ENCODE measurements at regions not wholly inside any gene's neighbourhood (a gene's known extent, or its start where the extent isn't known, plus 50 kb on each side); places are given as distances from the start of the nearest gene placed in this dataset.
"Not testable (repeated sequence)": the region's sequence is repeated elsewhere in the genome, so short reads cannot be mapped to it uniquely, and the experiment has no call there.

DNA sequence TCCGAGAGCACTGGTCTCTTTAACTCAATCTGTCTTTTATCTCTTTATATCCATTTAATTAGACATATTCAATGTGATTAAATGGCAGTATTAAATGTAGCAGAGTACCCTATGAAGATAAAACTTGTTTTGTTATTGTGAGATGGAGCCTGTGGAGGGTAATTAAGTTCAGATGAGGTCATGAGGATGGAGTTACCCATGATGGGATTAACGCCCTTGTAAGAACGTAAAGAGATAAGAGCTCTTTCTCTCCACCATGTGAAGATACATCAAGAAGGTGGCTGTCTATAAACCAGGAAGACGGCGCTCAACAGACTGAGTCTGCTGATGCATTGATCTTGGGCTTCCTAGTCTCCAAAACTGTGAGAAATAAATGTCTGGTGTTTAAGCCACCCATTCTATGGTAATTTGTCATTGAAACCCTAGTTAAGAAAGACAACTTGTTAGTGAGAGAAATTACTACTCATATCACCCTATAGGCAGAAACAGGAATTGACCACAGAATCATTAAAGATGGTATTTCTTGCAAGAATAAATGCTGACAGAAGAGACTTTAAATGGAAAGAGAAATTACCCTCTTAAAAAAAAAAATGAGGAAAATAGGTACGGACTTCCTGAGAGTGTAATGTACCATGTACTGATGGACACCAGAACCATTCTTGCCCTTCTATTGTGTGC lies 738.7 kb upstream of the CHAC2 start:
- H3K27me3 ChIP-seq (ENCODE audit: control insufficient read depth, insufficient read depth, low read length): no peaks in the 10 kb centered on the region
- no peak overlapping the region for H2AFZ ChIP-seq
- no peaks in the 10 kb centered on the region for H3K79me2 ChIP-seq
- TF ChIP-seq, protein P1, sequence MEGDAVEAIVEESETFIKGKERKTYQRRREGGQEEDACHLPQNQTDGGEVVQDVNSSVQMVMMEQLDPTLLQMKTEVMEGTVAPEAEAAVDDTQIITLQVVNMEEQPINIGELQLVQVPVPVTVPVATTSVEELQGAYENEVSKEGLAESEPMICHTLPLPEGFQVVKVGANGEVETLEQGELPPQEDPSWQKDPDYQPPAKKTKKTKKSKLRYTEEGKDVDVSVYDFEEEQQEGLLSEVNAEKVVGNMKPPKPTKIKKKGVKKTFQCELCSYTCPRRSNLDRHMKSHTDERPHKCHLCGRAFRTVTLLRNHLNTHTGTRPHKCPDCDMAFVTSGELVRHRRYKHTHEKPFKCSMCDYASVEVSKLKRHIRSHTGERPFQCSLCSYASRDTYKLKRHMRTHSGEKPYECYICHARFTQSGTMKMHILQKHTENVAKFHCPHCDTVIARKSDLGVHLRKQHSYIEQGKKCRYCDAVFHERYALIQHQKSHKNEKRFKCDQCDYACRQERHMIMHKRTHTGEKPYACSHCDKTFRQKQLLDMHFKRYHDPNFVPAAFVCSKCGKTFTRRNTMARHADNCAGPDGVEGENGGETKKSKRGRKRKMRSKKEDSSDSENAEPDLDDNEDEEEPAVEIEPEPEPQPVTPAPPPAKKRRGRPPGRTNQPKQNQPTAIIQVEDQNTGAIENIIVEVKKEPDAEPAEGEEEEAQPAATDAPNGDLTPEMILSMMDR (IDR thresholded peaks at IDR 0.05): no peak
- H3K9ac ChIP-seq: no peak overlapping the region
- H3K27ac ChIP-seq: no peak overlapping the region
- H3K36me3 ChIP-seq (ENCODE audit: control insufficient read depth, insufficient read depth, low read length): no peaks in the 10 kb centered on the region
- no peak overlapping the region for H3K4me2 ChIP-seq (ENCODE audit: low read length)
- H3K4me1 ChIP-seq: no peaks in the 10 kb centered on the region
- no peaks in the 10 kb centered on the region for H3K9me3 ChIP-seq (ENCODE audit: control insufficient read depth, low read length)
- no peak overlapping the region for H3K4me3 ChIP-seq (ENCODE audit: low read depth, low read length)

GRCh38 chr2:53028225-53028624 lies 739.4 kb upstream of the CHAC2 start:
- no peak overlapping the region for H2AFZ ChIP-seq
- H3K9ac ChIP-seq: no peak overlapping the region
- H3K4me1 ChIP-seq: no peaks in the 10 kb centered on the region
- no peaks in the 10 kb centered on the region for H3K36me3 ChIP-seq (ENCODE audit: control insufficient read depth, insufficient read depth, low read length)
- no peak overlapping the region for H3K4me2 ChIP-seq (ENCODE audit: low read length)
- H3K79me2 ChIP-seq: no peaks in the 10 kb centered on the region
- no peaks in the 10 kb centered on the region for H3K9me3 ChIP-seq (ENCODE audit: control insufficient read depth, low read length)
- no peaks in the 10 kb centered on the region for H3K27me3 ChIP-seq (ENCODE audit: control insufficient read depth, insufficient read depth, low read length)
- H3K4me3 ChIP-seq (ENCODE audit: low read depth, low read length): no peak overlapping the region
- no peak overlapping the region for H3K27ac ChIP-seq
- TF ChIP-seq, protein P1 (IDR thresholded peaks at IDR 0.05): no peak

DNA sequence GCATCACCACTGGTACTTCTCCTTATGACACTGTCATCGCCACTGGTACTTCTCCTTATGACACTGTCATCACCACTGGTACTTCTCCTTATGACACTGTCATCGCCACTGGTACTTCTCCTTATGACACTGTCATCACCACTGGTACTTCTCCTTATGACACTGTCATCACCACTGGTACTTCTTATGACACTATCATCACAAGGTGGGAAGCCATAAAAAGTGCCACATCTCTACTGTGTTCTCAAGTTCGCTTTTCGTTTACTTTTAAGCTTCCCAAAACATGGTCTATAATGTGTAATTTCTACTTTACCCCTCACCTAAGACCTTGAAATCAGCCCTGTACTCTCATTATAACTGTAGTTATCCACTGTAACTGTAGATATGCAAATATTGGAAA lies 745.4 kb upstream of the CHAC2 start:
- H2AFZ ChIP-seq; H3K4me1 ChIP-seq; H3K9ac ChIP-seq; H3K4me2 ChIP-seq (ENCODE audit: low read length); H3K27me3 ChIP-seq (ENCODE audit: control insufficient read depth, insufficient read depth, low read length); H3K9me3 ChIP-seq (ENCODE audit: control insufficient read depth, low read length); H3K4me3 ChIP-seq (ENCODE audit: low read depth, low read length); H3K36me3 ChIP-seq (ENCODE audit: control insufficient read depth, insufficient read depth, low read length); H3K27ac ChIP-seq; H3K79me2 ChIP-seq: not testable (repeated sequence)

- Histone ChIP-seq H3K4me2 (ENCODE audit: low read length) (no peak overlapping the region), H3K27me3 (ENCODE audit: control insufficient read depth, insufficient read depth, low read length) (no peaks in the 10 kb centered on the region)
Observed at GRCh38 chr2:53021828-53022227, 745.8 kb upstream of the CHAC2 start.

DNA sequence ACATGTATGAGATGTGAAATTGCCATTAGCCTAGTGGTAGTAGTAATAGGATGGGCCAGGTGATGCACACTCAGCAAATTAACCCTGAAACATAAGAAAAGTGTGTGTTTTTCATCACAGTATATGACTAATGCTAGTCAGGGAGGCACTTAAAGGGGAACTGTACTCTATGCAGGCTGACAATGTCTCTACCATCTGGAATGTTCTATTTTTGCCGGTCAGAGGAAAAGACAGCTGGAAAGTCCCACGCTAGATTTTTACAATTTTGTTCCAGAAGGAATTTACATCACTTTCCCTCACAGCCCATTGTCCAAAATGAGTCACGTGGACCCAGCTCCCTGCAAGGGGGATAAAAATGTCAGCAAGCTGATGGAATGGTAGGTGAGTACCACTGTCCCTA lies 746.3 kb upstream of the CHAC2 start:
- Histone ChIP-seq H3K9me3 (ENCODE audit: control insufficient read depth, low read length) (no peaks in the 10 kb centered on the region), H3K79me2 (no peaks in the 10 kb centered on the region), H3K27me3 (ENCODE audit: control insufficient read depth, insufficient read depth, low read length) (no peaks in the 10 kb centered on the region), H3K4me2 (ENCODE audit: low read length) (no peak overlapping the region), H3K4me1 (no peaks in the 10 kb centered on the region), H3K9ac (no peak overlapping the region), H2AFZ (no peak overlapping the region), H3K36me3 (ENCODE audit: control insufficient read depth, insufficient read depth, low read length) (no peaks in the 10 kb centered on the region), H3K4me3 (ENCODE audit: low read depth, low read length) (no peak overlapping the region), H3K27ac (no peak overlapping the region)
- TF ChIP-seq, protein P1 (IDR thresholded peaks at IDR 0.05): no peak

More at GRCh38 chr2:53021828-53022227, 745.8 kb upstream of the CHAC2 start:
- H3K36me3 ChIP-seq (ENCODE audit: control insufficient read depth, insufficient read depth, low read length): no peaks in the 10 kb centered on the region
- no peaks in the 10 kb centered on the region for H3K9me3 ChIP-seq (ENCODE audit: control insufficient read depth, low read length)
- H3K79me2 ChIP-seq: no peaks in the 10 kb centered on the region
- TF ChIP-seq, protein P1 (IDR thresholded peaks at IDR 0.05): no peak
- H3K9ac ChIP-seq: no peak overlapping the region
- no peak overlapping the region for H3K27ac ChIP-seq
- H3K4me3 ChIP-seq (ENCODE audit: low read depth, low read length): no peak overlapping the region
- H2AFZ ChIP-seq: no peak overlapping the region
- H3K4me1 ChIP-seq: no peaks in the 10 kb centered on the region

Data from parathyroid adenoma (tissue), 2 donors.